ENCODE measurements at regions not wholly inside any gene's neighbourhood (a gene's known extent, or its start where the extent isn't known, plus 50 kb on each side); places are given as distances from the start of the nearest gene placed in this dataset.

DNA sequence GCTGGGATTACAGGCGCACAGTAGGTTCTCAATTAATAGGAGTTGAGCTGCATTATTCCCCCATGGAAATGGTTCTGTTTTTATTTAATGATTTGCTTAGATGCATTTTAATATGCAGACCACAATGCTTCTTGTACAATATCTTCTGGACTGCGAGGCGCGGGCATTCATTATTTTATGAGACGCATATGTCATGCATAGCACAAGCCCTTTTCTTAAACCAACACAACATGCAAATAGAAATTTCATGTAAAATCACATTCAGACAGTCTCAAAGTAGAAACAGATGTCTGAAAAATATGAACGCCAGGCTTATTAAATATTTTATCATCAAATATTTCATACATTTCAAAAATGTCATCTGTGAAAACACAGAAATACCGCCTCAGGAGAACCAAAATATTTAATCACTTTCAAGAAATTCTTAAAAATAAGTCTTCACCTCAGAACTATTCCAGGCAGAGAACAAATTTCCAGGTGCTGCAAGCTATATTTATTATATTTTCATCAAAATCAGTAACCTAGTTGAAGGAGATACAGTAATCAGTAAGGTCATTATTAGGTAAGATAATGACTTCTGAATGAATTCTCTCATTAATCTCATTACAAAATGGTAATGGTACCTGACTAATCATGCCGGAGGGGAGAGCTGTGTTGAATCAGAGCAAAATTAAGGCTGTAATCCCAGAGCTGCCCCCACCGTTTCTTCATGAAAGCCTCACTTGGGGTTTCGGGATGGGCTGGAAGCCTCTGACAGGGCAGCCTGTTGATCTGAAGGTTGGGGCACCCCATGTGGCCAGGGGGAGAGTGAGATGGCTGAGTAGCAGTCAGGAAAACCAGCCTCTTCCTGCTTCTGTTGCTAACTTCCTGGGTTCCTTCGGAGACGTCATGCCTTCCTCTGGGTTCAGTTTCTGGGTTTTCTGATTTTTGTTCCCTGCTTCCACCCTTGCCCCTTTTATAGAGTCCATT lies 133.9 kb upstream of the ZNF618 start:
- DNase-seq (ENCODE audit: low spot score) = no peak

DNA sequence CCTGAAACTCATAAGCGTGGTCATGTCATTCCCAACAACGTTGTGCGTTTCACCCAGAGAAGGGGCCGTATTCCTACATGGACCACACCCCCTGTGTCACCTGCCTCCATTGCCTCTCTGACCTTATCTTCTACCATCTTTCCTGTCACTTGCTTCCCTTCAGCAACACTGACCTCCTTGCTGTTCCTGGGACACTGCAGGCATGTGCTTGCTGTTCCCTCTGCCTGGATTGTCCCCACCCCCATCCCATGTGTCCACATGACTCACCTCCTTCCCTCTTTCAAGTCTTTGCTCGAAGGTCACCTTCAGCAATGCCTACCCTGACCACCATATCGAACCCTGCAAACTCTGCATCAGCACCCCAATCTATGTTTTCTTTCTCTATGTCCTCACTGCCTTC lies 133.2 kb upstream of the ZNF618 start:
- DNase-seq (ENCODE audit: low spot score) = no peak

DNA sequence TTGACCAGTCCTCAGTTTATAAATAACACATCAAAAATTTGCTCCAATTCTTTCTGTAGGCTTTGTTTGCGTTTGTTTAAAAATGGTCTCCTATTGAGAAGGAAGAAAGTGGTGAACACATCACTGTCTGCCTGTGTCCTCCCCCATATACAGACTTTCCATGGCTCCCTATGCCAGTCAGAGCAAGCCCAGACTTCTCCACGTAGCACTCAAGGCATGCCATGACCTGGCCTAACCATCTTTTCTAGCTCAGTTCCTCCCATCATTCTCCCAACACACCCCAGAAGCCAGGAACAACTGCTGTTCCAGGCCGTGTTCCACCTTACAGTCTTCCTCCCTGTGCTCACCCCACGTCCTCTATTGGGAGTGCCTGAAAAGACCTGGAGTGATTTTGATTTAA lies 129.6 kb upstream of the ZNF618 start:
- DNase-seq (ENCODE audit: low spot score) = no peak

DNA sequence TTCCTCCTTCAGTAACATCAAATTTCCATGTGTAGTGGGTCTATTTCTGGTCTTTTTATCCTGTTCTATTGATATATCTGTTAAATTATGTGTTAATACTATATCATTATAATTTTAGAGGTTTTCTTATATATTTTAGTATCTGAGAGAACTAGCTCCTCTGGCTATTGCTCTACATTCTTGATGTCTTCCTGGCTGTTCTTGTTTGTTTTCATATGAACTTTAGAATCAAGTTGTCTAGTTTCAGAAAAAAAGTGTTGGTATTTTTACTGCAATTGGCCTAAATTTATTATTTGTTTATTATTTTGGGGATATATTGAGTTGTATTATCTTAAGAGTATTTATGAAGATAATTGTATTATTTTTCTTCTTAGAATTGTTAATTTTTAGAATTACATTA lies 128.0 kb upstream of the ZNF618 start:
- no peak for DNase-seq (ENCODE audit: low spot score)

DNA sequence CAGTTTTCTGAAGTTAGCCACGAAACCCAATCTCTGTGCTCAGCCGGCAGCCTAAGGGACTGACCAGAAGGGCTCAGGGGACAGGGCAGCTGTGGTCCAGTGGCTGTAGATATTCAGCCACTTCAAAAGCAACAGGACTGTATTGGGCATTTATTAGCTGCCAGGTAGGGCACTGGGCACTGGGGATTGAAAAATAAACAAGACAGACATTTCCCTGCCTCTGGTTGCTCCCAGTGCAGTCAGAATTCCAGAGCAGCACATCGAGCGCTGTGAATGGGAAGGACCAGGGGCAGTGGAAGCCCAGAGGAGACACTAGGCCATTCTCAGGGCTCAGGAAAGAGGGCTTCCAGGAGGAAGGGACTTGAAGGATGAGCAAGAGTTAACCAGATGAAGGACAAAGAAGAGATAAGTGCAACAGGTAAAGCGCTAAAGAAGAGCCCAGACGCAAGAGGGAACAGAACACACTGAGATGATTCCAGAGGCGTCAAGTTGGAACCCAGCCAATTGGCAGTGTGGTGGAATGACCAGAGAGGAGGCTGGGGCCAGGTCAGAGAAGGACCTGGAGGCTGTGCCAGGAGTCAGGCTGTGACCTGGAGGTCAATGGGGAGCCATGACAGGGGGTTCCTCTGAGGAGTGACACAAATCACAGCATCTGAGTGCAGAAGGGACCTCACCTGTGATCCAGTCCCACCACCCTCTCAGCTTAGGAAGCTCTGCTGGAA lies 122.5 kb upstream of the ZNF618 start:
- no peak for DNase-seq (ENCODE audit: low spot score)

DNA sequence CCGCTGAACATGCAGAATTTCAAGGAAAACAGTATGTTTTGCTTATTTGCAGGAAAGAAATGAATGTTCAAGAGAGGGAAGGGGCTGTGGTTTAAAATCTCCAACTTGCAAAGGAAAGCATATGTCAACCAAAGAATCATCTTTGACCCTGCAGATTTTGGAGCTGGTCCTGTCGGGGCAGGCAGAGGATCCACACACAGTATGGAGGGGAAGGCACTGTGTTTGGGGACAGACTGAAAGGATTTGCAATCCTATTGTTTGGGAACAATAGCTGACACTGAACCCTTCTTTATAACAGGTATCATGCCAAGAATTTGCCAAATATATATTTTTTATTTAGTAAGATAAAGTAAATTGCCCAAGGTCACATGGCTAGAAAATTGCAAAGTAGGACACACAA lies 121.4 kb upstream of the ZNF618 start:
- no peak for DNase-seq (ENCODE audit: low spot score)

DNA sequence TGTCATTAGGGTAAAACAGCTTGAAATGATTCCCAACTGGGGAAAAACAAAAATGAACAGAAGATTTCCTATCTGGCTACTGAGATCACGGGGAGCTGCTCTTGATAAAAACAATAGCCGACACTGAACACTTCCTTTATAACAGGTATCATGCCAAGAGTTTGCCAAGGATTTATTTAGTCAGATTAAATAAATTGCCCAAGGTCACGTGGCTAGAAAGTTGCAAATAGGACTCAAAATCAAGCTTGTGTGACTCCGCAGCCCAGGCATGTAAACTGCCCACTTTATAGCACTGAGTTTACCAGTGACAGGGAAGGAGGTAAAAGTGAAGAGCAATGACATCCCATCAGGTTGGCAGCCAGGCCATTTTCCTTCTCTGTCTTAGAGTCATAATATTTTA lies 120.7 kb upstream of the ZNF618 start:
- DNase-seq (ENCODE audit: low spot score) = no peak

DNA sequence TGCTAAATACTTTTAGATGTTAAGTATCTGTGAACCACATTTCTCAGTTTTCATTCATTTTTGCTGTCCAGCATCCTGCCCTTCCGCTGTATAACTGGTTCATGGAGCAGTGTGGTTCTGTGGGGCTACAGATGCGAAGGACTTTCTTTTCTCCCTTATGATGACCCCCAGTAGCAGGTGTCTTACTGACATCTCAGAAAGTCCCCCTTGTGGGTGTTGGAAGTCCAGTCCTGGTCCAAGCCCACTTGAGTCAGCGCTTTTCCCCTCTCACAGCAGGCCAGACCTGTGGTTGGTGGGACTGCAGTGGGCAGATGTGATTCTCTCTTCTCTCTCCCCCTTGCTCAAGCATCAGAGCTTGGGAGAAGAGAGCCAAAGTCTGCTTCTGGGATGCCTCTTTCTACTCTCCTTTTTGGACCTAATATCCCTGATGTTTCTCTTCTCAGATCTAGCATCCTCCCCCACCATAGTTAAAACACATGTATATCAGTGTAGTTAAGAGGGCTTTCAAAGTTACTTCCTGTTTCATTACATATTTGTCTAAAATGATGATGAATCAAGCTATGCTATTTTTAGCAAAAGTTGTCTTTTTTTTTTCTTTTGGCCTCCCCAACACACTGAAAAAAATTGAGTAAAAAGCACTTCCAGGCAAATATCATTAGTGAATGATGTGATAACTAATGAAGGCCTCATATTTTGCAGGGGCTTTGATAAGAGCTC lies 119.5 kb upstream of the ZNF618 start:
- DNase-seq (ENCODE audit: low spot score) = no peak

DNA sequence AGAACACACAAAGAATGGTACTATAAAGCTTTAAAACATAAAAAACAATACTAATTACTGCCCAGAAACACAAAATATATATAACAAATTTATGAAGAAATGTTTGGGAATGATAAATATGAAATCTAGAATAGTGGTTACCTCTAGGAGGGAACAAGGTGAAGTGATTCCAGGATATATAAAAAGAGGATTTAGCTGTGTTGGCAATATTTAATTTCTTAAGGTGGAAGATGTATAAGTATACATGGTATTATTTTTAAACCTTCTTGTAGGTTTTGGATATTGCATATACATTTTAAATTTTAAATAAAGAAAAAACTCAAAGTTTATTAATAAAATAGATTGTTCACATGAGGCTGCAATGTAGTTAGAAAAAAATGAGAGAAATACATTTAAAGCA lies 112.7 kb upstream of the ZNF618 start:
- DNase-seq (ENCODE audit: low spot score) = no peak

DNA sequence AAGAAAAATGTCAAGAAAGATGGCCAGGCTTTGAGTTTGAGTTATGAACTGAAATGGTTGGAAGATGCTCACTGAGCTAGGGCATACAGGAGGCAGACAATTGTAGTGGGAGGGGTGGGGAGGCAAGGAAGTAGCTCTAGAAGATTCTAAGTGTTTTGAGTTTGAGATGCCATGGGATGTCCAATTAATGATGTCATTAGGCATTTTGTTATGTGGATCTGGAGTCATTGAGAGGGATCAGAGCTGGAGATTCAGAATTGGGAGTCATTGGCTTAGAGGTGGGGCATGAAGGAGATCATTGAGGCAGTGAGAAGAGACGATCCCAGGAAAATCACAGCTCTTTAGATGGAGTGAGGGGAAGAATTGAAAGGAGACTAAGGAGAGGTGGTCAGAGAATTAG lies 111.5 kb upstream of the ZNF618 start:
- no peak for DNase-seq (ENCODE audit: low spot score)

DNA sequence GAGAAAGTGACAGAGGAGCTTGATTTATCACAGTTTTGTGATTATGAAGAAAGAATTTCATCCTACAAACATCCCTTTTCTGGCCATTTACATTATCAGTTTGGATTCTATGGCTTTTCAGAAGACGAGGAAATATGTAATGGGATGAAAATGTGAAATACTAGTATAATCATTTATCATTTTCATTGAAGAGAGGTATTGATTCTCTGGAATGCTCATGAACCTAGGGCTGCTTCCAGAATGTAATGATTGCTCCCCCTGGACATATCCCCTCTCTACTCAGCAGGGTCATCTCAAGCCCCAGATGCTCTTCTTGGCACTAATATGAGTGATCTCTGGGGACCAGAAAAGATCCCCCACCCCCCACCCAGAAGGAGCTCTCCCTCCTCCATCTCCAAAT lies 106.7 kb upstream of the ZNF618 start:
- DNase-seq (ENCODE audit: low spot score) = no peak

DNA sequence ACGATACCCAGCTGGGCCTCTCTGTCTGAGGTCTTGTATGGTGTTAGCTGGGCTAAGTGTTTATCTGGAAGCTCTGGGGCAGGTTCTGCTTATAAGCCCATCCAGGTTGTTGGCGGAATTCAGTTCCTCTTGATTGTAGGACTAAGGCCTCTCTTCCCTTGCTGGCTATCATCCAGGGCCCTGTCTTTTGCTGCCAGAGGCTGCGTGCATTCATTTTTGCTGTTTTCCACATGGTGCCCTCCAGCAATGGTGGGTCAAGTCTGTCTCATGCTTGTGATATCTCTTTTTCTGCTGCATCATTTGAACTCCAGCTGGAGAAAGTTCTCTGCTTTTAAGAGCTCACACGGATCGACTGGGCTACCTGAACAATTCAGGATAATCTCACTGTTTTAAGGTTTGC lies 105.7 kb upstream of the ZNF618 start:
- DNase-seq (ENCODE audit: low spot score) = no peak

DNA sequence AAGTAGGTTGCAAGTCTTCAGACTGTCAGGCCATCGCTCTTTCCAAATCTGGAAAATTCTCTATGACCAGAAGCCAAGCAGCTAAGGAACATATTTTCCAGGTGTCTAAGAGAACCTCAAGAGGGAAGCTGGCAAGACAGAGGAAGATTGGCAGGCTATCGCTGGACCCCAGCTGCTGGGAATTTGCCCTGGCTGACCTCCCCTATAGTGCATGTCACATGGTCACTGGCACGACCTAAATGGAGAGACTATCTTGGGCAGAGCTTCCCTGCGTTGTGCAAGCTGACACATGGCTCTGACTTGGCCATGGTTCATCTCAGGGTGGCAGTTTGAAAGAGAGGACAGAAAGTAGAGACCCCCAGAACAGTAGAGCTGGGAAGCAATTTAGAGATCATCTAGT lies 104.9 kb upstream of the ZNF618 start:
- no peak for DNase-seq (ENCODE audit: low spot score)

DNA sequence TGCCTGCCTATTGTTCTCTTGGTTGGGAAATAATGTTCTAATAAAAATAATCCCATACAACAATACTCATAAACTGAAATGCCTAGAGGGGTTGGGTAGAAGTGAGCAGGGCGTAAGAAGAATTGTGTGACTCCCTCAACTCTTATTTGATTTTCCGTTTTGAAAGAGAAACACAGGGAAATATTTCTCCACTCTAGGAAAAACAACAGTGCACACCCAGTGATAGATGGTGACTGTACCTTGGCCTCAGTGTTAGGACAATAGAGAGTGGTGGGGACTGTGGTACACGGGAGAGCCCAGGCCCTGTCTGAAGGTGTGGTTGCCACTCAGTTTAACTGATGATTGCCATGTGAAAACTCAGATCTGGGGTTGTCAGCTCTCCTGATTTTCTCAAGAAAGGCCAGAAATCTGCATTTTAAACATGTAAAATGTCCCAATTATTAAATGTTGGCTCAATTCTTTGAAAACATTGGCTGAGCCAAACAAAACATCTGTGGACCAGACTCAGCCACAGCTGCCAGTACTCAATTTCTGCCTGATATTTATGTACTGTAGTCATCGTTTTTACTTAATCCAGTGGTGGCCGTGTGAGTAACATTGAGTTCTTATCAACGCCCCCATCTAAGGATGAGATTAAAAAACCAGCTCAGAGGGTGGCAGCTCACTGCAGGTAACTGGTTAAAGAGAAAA lies 103.8 kb upstream of the ZNF618 start:
- DNase-seq (ENCODE audit: low spot score) = peak; percentile 37

DNA sequence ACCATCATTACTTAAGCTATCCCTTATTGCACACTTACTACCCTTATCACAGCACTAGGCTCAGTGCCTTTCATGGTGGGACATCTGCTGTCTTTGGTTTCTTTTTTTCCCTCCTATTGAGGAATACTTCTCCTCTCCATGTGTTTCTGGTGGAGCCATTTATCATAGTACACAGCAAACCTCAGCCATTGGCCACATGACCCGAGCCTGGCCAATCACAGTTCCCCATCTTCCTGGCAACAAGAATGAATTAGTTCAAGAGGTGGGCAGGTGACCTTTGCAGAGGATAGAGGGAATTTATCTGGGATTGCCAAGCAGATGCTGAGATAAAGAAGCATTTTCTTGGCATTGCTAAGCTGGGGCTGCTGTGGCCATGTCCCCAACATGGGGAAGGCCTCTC lies 101.1 kb upstream of the ZNF618 start:
- DNase-seq (ENCODE audit: low spot score) = no peak

DNA sequence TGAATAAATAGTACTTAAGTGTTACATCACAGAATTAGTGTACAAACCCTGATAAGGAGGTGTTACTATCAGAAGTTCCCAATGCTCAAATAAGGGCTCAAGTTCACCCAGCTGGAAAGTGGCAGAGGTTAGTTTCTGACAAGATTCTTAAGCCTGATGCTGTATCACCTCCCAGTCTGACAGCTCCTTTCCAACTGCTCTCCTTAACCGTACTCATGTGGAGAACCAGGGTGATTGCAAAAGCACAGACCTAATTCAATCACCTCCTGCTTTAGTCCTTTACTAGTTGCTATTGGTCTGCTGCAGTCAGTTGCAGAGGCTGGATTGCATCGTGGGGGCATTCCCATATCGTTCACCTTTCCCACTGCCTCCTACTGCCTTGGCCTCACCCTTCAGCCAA lies 100.4 kb upstream of the ZNF618 start:
- no peak for DNase-seq (ENCODE audit: low spot score)

DNA sequence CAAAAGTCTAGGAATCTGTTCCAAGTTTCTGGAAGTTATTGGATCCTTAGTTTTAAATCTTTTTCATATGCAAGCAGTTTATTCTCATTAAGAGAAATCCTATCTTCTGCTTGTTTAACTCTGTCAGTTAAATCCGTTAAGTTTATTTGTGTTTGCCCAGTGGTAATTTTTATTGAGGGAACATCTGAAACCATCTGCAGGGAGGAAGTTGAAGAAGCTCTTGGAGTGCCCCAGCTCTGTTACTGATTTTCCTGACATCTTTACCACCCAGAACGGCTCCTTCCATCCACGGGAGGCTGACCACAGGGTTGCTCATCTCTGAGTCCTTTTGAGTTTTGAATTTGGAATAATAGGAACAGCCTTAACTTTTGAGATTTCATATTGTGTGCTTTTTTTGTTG lies 99.9 kb upstream of the ZNF618 start:
- no peak for DNase-seq (ENCODE audit: low spot score)

DNA sequence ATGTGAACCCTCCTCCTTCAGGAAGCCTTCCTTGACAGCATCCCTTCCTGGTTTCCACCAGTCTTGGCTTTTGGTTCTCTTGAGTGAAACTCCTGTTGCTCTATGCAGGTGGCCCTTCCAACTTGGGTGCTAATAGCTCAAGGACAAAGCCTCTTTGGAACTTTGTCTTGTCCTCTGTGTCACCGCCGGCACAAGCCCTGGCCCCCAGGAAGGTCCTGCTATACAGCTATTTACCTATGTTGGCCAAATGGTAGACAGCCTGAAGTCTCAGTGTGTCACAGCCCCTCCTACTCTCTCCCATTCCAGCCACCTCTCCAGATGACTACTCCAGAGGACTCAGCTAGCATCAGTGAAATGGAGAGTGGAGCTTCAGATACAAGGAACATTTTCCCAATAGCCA lies 94.7 kb upstream of the ZNF618 start:
- DNase-seq (ENCODE audit: low spot score) = no peak

DNA sequence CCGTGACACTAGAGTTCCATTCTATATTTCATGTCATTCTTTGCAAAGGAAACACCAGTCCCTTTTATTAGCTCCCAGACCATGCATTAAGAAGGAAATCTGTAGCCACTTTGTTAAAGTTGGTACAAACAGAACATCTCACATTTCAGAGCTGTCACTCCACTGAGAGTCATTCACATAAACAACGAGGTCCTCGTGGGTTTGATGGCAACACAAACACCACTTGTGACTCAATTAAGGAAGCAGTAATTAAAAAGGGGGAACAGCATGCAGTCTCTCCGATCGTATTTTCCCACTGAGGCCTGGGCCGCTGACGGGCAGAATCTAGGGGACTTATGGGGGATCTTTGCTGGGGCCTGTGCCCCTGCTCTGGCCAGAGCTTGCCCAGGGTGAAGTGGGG lies 94.2 kb upstream of the ZNF618 start:
- DNase-seq (ENCODE audit: low spot score) = no peak

DNA sequence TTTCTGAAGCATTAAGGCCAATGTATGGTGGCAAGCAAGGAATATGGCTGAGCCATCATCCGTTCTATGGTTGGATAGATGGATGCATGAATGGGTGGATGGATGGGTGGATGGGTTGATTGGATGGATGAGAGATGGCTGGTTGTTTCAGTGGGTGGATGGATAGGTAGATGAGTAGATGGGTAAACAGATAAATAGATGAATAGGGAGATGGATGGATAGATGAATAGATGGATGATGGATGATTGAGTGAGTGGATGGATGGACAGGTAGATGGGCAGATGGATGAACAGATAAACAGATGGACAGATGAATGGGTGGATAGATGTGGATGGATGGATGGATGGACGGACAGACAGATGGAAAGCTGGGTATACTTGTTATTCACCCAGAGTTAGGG lies 92.6 kb upstream of the ZNF618 start:
- no peak for DNase-seq (ENCODE audit: low spot score)

DNA sequence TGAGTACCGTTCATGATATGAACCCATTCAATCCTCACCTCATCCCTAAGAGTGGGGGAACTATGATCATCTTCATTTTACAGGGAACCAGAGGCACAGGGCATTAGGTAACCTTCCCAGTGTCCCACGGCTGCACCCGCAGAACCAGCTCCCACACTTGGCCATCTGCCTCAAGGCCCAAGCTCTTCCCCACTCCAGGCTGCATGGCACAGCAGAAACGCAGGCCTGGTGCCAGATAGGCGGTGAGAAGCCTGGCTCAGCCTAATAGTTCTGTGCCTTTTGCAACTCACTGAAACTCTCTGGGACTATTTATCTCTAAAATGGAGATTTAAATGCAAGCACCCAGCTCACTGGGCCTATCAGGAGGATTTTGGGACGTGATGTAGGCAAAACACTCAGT lies 90.8 kb upstream of the ZNF618 start:
- no peak for DNase-seq (ENCODE audit: low spot score)

DNA sequence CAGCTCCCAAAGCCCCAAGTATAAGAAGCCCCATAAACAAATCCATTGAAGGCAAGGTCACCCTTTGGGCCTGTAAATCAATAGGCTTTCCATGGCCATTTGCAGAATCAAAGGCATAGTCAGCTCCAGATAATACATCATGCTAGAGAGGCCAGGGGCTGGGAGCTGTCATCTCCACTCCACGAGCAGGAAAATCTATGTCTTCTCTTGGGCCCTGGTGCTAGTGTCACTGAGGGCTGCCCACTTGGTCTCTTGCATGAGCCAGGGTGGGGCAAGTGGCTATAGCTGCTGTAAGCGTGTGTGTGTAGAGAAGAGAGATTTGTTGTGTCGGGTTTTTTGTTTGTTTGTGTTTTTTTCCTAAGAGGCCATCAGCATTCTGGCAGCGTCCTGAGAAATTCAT lies 90.0 kb upstream of the ZNF618 start:
- no peak for DNase-seq (ENCODE audit: low spot score)
